ENCODE measurements at regions not wholly inside any gene's neighbourhood (a gene's known extent, or its start where the extent isn't known, plus 50 kb on each side); places are given as distances from the start of the nearest gene placed in this dataset.

- no peak for DNase-seq
Measured at GRCh38 chr12:88802096-88802706, 221.9 kb upstream of the KITLG start.

- no peak for DNase-seq
Measured at GRCh38 chr12:88801227-88802095, 221.2 kb upstream of the KITLG start.

- DNase-seq, result no peak
Measured at GRCh38 chr12:88793096-88793495, 212.8 kb upstream of the KITLG start.

GRCh38 chr12:88790231-88790630 is 210.0 kb upstream of the KITLG start:
- no peak for DNase-seq

GRCh38 chr12:88784166-88784565 is 203.9 kb upstream of the KITLG start:
- DNase-seq, result no peak

- DNase-seq, result no peak
Measured at GRCh38 chr12:88782351-88782750, 202.1 kb upstream of the KITLG start.

- DNase-seq, result no peak
Measured at GRCh38 chr12:88781909-88782308, 201.6 kb upstream of the KITLG start.

- no peak for DNase-seq
Measured at GRCh38 chr12:88778064-88778463, 197.8 kb upstream of the KITLG start.

- no peak for DNase-seq
Measured at GRCh38 chr12:88775742-88776151, 195.5 kb upstream of the KITLG start.

- DNase-seq, result no peak
Measured at GRCh38 chr12:88767699-88768098, 187.4 kb upstream of the KITLG start.

GRCh38 chr12:88764781-88765480 is 184.7 kb upstream of the KITLG start:
- no peak for DNase-seq

GRCh38 chr12:88763536-88764100 is 183.3 kb upstream of the KITLG start:
- no peak for DNase-seq

GRCh38 chr12:88758176-88758575 is 177.9 kb upstream of the KITLG start:
- DNase-seq, result no peak

GRCh38 chr12:88756917-88757316 is 176.6 kb upstream of the KITLG start:
- no peak for DNase-seq

- DNase-seq, result no peak
Measured at GRCh38 chr12:88756153-88756552, 175.9 kb upstream of the KITLG start.

- DNase-seq, result no peak
Measured at GRCh38 chr12:88753707-88754106, 173.4 kb upstream of the KITLG start.

GRCh38 chr12:88753066-88753465 is 172.8 kb upstream of the KITLG start:
- DNase-seq, result no peak

- no peak for DNase-seq
Measured at GRCh38 chr12:88752183-88752582, 171.9 kb upstream of the KITLG start.

GRCh38 chr12:88750867-88751543 is 170.7 kb upstream of the KITLG start:
- DNase-seq, result no peak

GRCh38 chr12:88746386-88746785 is 166.1 kb upstream of the KITLG start:
- no peak for DNase-seq

GRCh38 chr12:88743946-88744685 is 163.8 kb upstream of the KITLG start:
- DNase-seq, result no peak

- no peak for DNase-seq
Measured at GRCh38 chr12:88737838-88738472, 157.7 kb upstream of the KITLG start.

All from effector CD8-positive, alpha-beta T cell (primary cell).